Lower lobe of right lung (tissue), 2 donors: ENCODE measurements at regions not wholly inside any gene's neighbourhood (a gene's known extent, or its start where the extent isn't known, plus 50 kb on each side); places are given as distances from the start of the nearest gene placed in this dataset.

Experiments
- ATAC-seq, 2 donors: fragments of 200-7000 bp; cut with Tn5 transposase; one replicate each; pipeline ENCODE4 v1.9.1; 2020 to 2022; ENCODE audit warnings: mild to moderate bottlenecking in 2 of 2, moderate library complexity in 2 of 2
- DNase-seq: peaks from one replicate; pipeline ENCODE4 v3.0.0-alpha.2; 2020
- H3K27ac ChIP-seq: fragments of 200-600 bp; one replicate; pipeline ENCODE4 v1.8.0; 2022
- H3K27me3 ChIP-seq: fragments of 200-600 bp; one replicate; pipeline ENCODE4 v1.8.0; 2022; ENCODE audit warnings: low read depth
- H3K36me3 ChIP-seq: fragments of 200-600 bp; one replicate; pipeline ENCODE4 v1.8.0; 2022; ENCODE audit warnings: mild to moderate bottlenecking
- H3K4me1 ChIP-seq: fragments of 200-600 bp; one replicate; pipeline ENCODE4 v1.8.0; 2022
- H3K4me3 ChIP-seq: fragments of 200-600 bp; one replicate; pipeline ENCODE4 v1.8.0; 2022; ENCODE audit warnings: mild to moderate bottlenecking
- H3K9me3 ChIP-seq: fragments of 200-600 bp; one replicate; pipeline ENCODE4 v1.8.0; 2022
- CTCF ChIP-seq: fragments of 200-600 bp; IDR thresholded peaks from one replicate; pipeline ENCODE4 v1.8.0; 2022; ENCODE audit warnings: antibody characterized with exemption, mild to moderate bottlenecking
- intact Hi-C: fragments of 100-400 bp; cut with DNase I; formaldehyde crosslinking; loops from one replicate; pipeline ENCODE4 v1.11.0; 2022
- donor health status: DM: no; HTN: yes; CAD: no; lungs with severe emphysema.

- Histone ChIP-seq H3K27me3 (no peaks in the 10 kb centered on the region), H3K9me3 (peaks cover 12% of the 10 kb centered on the region), H3K27ac (no peak overlapping the region), H3K36me3 (no peaks in the 10 kb centered on the region), H3K4me1 (peaks cover 15% of the 10 kb centered on the region), H3K4me3 (no peak overlapping the region)
- no peak for TF ChIP-seq CTCF
- ATAC-seq (no peak), DNase-seq (no peak)
- intact Hi-C loops = no loop called here
These were observed 249.8 kb downstream of the AUH start for GRCh38 chr9:91111876-91112275.

- no peak for TF ChIP-seq CTCF
- Histone ChIP-seq H3K4me1 (peaks cover 26% of the 10 kb centered on the region), H3K27ac (no peak overlapping the region), H3K9me3 (peaks cover 12% of the 10 kb centered on the region), H3K27me3 (no peaks in the 10 kb centered on the region), H3K4me3 (no peak overlapping the region), H3K36me3 (no peaks in the 10 kb centered on the region)
- ATAC-seq = no peak
- no peak for DNase-seq
- intact Hi-C loops = no loop called here
These were observed 248.7 kb downstream of the AUH start for GRCh38 chr9:91113016-91113415.

GRCh38 chr9:91114450-91114849 is 247.3 kb downstream of the AUH start:
- peaks cover 39% of the 10 kb centered on the region for H3K4me1 ChIP-seq
- no peak for TF ChIP-seq CTCF
- ATAC-seq = no peak
- no peaks in the 10 kb centered on the region for H3K27me3 ChIP-seq
- intact Hi-C loops = no loop called here
- no peak for DNase-seq
- H3K4me3 ChIP-seq = no peak overlapping the region
- no peaks in the 10 kb centered on the region for H3K36me3 ChIP-seq
- H3K27ac ChIP-seq = no peak overlapping the region
- peaks cover 12% of the 10 kb centered on the region for H3K9me3 ChIP-seq

- H3K4me1 ChIP-seq = peaks cover 51% of the 10 kb centered on the region
- H3K4me3 ChIP-seq = no peak overlapping the region
- intact Hi-C loops = no loop called here
- no peaks in the 10 kb centered on the region for H3K9me3 ChIP-seq
- no peak overlapping the region for H3K27ac ChIP-seq
- ATAC-seq (no peak), DNase-seq (no peak)
- H3K36me3 ChIP-seq = no peaks in the 10 kb centered on the region
- no peak for TF ChIP-seq CTCF
- H3K27me3 ChIP-seq = no peaks in the 10 kb centered on the region
These were observed 245.5 kb downstream of the AUH start for GRCh38 chr9:91116211-91116610.

GRCh38 chr9:91116711-91117110 is 245.0 kb downstream of the AUH start:
- no peak for ATAC-seq
- Histone ChIP-seq H3K27me3 (no peaks in the 10 kb centered on the region), H3K36me3 (no peaks in the 10 kb centered on the region), H3K4me3 (no peak overlapping the region), H3K4me1 (peaks cover 51% of the 10 kb centered on the region), H3K9me3 (no peaks in the 10 kb centered on the region), H3K27ac (no peak overlapping the region)
- no peak for DNase-seq
- intact Hi-C loops = no loop called here
- no peak for TF ChIP-seq CTCF

- TF ChIP-seq CTCF = no peak
- peak overlapping the region; percentile 42 for H3K4me3 ChIP-seq
- peak; percentile 16 to 53 for ATAC-seq
- DNase-seq = peak; percentile 53
- no peaks in the 10 kb centered on the region for H3K27me3 ChIP-seq
- peaks cover 51% of the 10 kb centered on the region for H3K4me1 ChIP-seq
- H3K36me3 ChIP-seq = no peaks in the 10 kb centered on the region
- H3K27ac ChIP-seq = peak overlapping the region; percentile 84
- H3K9me3 ChIP-seq = no peaks in the 10 kb centered on the region
- intact Hi-C loops = no loop called here
These were observed 244.2 kb downstream of the AUH start for GRCh38 chr9:91117474-91117891.
